ENCODE measurements at regions not wholly inside any gene's neighbourhood (a gene's known extent, or its start where the extent isn't known, plus 50 kb on each side); places are given as distances from the start of the nearest gene placed in this dataset.

DNA sequence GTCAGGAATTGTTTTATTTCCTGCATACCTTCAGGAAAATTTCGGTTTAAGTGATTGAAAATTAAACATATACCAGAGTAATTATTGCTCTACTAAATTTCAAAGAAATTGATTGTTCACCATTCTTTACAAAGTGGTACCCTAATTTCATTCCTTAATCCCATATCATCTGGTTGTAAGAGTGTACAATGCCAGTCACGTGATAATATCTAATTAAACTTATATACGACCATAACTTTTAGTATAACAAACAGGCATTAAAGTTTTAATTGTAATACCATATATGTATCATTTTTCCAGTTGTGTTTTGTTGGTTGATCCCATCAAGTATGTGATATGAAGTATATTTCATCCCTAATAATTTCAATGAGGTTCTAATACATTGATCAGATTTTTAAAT, 74.8 kb upstream of the PLSCR5 start:
- TF ChIP-seq, protein P1, sequence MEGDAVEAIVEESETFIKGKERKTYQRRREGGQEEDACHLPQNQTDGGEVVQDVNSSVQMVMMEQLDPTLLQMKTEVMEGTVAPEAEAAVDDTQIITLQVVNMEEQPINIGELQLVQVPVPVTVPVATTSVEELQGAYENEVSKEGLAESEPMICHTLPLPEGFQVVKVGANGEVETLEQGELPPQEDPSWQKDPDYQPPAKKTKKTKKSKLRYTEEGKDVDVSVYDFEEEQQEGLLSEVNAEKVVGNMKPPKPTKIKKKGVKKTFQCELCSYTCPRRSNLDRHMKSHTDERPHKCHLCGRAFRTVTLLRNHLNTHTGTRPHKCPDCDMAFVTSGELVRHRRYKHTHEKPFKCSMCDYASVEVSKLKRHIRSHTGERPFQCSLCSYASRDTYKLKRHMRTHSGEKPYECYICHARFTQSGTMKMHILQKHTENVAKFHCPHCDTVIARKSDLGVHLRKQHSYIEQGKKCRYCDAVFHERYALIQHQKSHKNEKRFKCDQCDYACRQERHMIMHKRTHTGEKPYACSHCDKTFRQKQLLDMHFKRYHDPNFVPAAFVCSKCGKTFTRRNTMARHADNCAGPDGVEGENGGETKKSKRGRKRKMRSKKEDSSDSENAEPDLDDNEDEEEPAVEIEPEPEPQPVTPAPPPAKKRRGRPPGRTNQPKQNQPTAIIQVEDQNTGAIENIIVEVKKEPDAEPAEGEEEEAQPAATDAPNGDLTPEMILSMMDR (IDR thresholded peaks at IDR 0.05; ENCODE audit: low read depth, low read length, poor library complexity, severe bottlenecking), result no peak
- no peak for TF ChIP-seq EZH2phosphoT487 (IDR thresholded peaks at IDR 0.05; ENCODE audit: borderline replicate concordance, low read length)

Data from DOHH2 (cell line).